Calu3 (cell line): ENCODE measurements at regions not wholly inside any gene's neighbourhood (a gene's known extent, or its start where the extent isn't known, plus 50 kb on each side); places are given as distances from the start of the nearest gene placed in this dataset.
"Not testable (repeated sequence)": the region's sequence is repeated elsewhere in the genome, so short reads cannot be mapped to it uniquely, and the experiment has no call there.

ENCODE experiments used
- BruUV-seq: library from RNA; stranded (reverse); fragments of 400-500 nt; replicated peaks from 2 replicates; lab custom pipeline; 2021; lab: Mats Ljungman, UMichigan
- CTCF ChIA-PET: fragments of 300-600 bp; sonication (Branson Sonifier 250); formaldehyde crosslinking; loops from one replicate; lab custom pipeline; 2022; ENCODE audit warnings: antibody characterized with exemption; lab: Charles Lee
- DNase-seq: peaks from one replicate; pipeline ENCODE4 v3.0.0; 2022
- H3K27ac Mint-ChIP-seq: one replicate; pipeline ENCODE4 v1.8.0; 2022; ENCODE audit warnings: mixed read lengths; ENCODE audit not compliant: unreplicated experiment
- H3K27me3 Mint-ChIP-seq: one replicate; pipeline ENCODE4 v1.8.0; 2022; ENCODE audit warnings: mixed read lengths; ENCODE audit not compliant: unreplicated experiment
- H3K36me3 Mint-ChIP-seq: one replicate; pipeline ENCODE4 v1.8.0; 2022; ENCODE audit warnings: mild to moderate bottlenecking, moderate library complexity, mixed read lengths; ENCODE audit not compliant: insufficient read depth, unreplicated experiment
- H3K4me1 Mint-ChIP-seq: one replicate; pipeline ENCODE4 v1.8.0; 2022; ENCODE audit warnings: mild to moderate bottlenecking, low read depth, mixed read lengths; ENCODE audit not compliant: unreplicated experiment
- H3K4me3 Mint-ChIP-seq: one replicate; pipeline ENCODE4 v1.8.0; 2022; ENCODE audit warnings: mild to moderate bottlenecking, low read depth, moderate library complexity, mixed read lengths; ENCODE audit not compliant: unreplicated experiment
- H3K9me3 Mint-ChIP-seq: one replicate; pipeline ENCODE4 v1.8.0; 2022; ENCODE audit warnings: low read depth, mixed read lengths; ENCODE audit not compliant: unreplicated experiment
- CTCF ChIP-seq: fragments of 200-600 bp; IDR thresholded peaks from one replicate; pipeline ENCODE4 v1.8.0; 2022; ENCODE audit warnings: antibody characterized with exemption; ENCODE audit not compliant: unreplicated experiment
- intact Hi-C: fragments of 100-400 bp; cut with micrococcal nuclease; formaldehyde crosslinking; loops from one replicate; pipeline ENCODE4 v1.10.0; 2022; ENCODE audit not compliant: unreplicated experiment

DNA sequence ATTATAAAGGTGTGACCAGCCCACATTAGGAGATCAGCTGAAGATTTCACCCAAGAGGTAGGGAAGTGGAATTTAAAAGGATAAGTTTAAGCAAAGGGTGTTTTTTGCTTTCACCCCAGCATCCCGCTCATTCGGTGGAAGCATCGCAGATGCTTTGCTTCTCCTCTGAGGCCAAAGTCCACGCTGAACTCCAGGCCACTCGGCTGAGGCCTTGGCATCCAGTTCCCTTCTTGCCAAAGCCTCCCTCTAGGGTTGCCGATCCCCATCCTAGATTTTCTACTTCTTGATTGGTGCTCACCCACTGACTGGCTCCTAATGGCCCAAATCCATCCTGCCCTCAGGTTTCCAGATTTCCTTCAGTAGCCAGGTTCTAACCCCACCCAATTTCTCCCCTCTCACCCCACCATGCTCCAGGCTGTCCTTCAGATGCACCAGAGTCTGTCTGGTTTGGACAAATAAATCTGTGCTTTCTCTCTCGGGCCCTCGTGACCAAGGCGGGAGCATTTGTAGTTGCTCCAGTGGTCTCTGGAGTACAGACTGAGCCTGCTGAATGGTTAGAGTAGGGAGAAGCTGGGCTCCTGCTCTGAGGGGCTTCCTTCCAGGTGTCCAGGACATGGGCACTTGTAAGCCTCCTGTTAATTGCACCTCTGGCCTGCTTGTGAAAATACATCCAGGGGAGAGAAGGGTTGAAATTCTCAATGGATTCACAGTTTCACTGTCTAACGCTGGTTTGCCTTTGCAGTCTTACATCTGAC is 193.2 kb downstream of the C1orf94 start:
- BruUV-seq = no TSS peak
- no peak for DNase-seq
- Mint-ChIP-seq H3K4me3 (no peak overlapping the region), H3K27me3 (peaks cover 18% of the 10 kb centered on the region), H3K36me3 (no peaks in the 10 kb centered on the region), H3K27ac (no peak overlapping the region), H3K9me3 (no peaks in the 10 kb centered on the region), H3K4me1 (no peaks in the 10 kb centered on the region)
- no peak for TF ChIP-seq CTCF
- CTCF ChIA-PET = no interaction called here
- intact Hi-C loops = no loop called here

GRCh38 chr1:34370748-34371147 is 194.0 kb downstream of the C1orf94 start:
- Mint-ChIP-seq H3K36me3 (no peaks in the 10 kb centered on the region), H3K27me3 (peaks cover 19% of the 10 kb centered on the region), H3K9me3 (no peaks in the 10 kb centered on the region), H3K27ac (no peak overlapping the region), H3K4me3 (no peak overlapping the region), H3K4me1 (no peaks in the 10 kb centered on the region)
- no TSS peak for BruUV-seq
- intact Hi-C loops = no loop called here
- no peak for TF ChIP-seq CTCF
- CTCF ChIA-PET = no interaction called here
- no peak for DNase-seq

GRCh38 chr1:34371179-34371578 is 194.5 kb downstream of the C1orf94 start:
- H3K9me3 Mint-ChIP-seq, H3K36me3 Mint-ChIP-seq, BruUV-seq, H3K4me3 Mint-ChIP-seq, H3K4me1 Mint-ChIP-seq, intact Hi-C loops, DNase-seq, H3K27ac Mint-ChIP-seq: not testable (repeated sequence)
- CTCF ChIA-PET = interaction anchor here (0.7 kb wide), 1 partner anchor 287 kb away, joined by 3 read pairs; no protein-coding TSS in a partner anchor
- H3K27me3 Mint-ChIP-seq = peaks cover 23% of the 10 kb centered on the region

GRCh38 chr1:34371829-34372532 is 195.3 kb downstream of the C1orf94 start:
- intact Hi-C loops = no loop called here
- no TSS peak for BruUV-seq
- Mint-ChIP-seq H3K9me3 (peaks cover 3% of the 10 kb centered on the region), H3K4me3 (no peak overlapping the region), H3K27ac (no peak overlapping the region), H3K27me3 (peaks cover 31% of the 10 kb centered on the region), H3K36me3 (no peaks in the 10 kb centered on the region), H3K4me1 (no peaks in the 10 kb centered on the region)
- no peak for TF ChIP-seq CTCF
- DNase-seq = no peak
- CTCF ChIA-PET = no interaction called here
